ENCODE measurements at regions not wholly inside any gene's neighbourhood (a gene's known extent, or its start where the extent isn't known, plus 50 kb on each side); places are given as distances from the start of the nearest gene placed in this dataset.
A peak's percentile ranks its signal among the peaks of the same experiment; 100 is the strongest.

- H3K4me3 ChIP-seq (replicated peaks; ENCODE audit: insufficient read depth, low read length) = no peak overlapping the region
- no peak for DNase-seq (ENCODE audit: low read depth in 1 of 2, low spot score in 1 of 2)
- peak overlapping the region; percentile 39 for H3K27ac ChIP-seq (replicated peaks)
- no peaks in the 10 kb centered on the region for H3K27me3 ChIP-seq (ENCODE audit: insufficient read depth, poor library complexity, severe bottlenecking)
- TF ChIP-seq GABPA (IDR thresholded peaks at IDR 0.05; ENCODE audit: low read depth) = no peak
- no peak for TF ChIP-seq CTCF (IDR thresholded peaks at IDR 0.05; ENCODE audit: insufficient read depth, low read length)
- no peak for TF ChIP-seq SPI1 (IDR thresholded peaks at IDR 0.05; ENCODE audit: borderline replicate concordance, low read depth)
- no peak for TF ChIP-seq REST (IDR thresholded peaks at IDR 0.05; ENCODE audit: insufficient replicate concordance, low read depth)
- TF ChIP-seq POLR2AphosphoS5 (IDR thresholded peaks at IDR 0.05; ENCODE audit: low read depth) = no peak
These were observed 304.0 kb downstream of the UACA start for GRCh38 chr15:70459312-70459711.

GRCh38 chr15:70453766-70454165 is 309.6 kb downstream of the UACA start:
- Histone ChIP-seq H3K27ac (replicated peaks) (no peak overlapping the region), H3K27me3 (ENCODE audit: insufficient read depth, poor library complexity, severe bottlenecking) (no peaks in the 10 kb centered on the region), H3K4me3 (replicated peaks; ENCODE audit: insufficient read depth, low read length) (no peak overlapping the region)
- no peak for TF ChIP-seq POLR2AphosphoS5 (IDR thresholded peaks at IDR 0.05; ENCODE audit: low read depth)
- no peak for TF ChIP-seq REST (IDR thresholded peaks at IDR 0.05; ENCODE audit: insufficient replicate concordance, low read depth)
- no peak for TF ChIP-seq GABPA (IDR thresholded peaks at IDR 0.05; ENCODE audit: low read depth)
- no peak for TF ChIP-seq CTCF (IDR thresholded peaks at IDR 0.05; ENCODE audit: insufficient read depth, low read length)
- no peak for DNase-seq (ENCODE audit: low read depth in 1 of 2, low spot score in 1 of 2)

- Histone ChIP-seq H3K4me3 (replicated peaks; ENCODE audit: insufficient read depth, low read length) (no peak overlapping the region), H3K27ac (replicated peaks) (no peak overlapping the region), H3K27me3 (ENCODE audit: insufficient read depth, poor library complexity, severe bottlenecking) (no peaks in the 10 kb centered on the region)
- no peak for DNase-seq (ENCODE audit: low read depth in 1 of 2, low spot score in 1 of 2)
- TF ChIP-seq GABPA (IDR thresholded peaks at IDR 0.05; ENCODE audit: low read depth) = no peak
- TF ChIP-seq REST (IDR thresholded peaks at IDR 0.05; ENCODE audit: insufficient replicate concordance, low read depth) = no peak
- TF ChIP-seq CTCF (IDR thresholded peaks at IDR 0.05; ENCODE audit: insufficient read depth, low read length) = no peak
- no peak for TF ChIP-seq SPI1 (IDR thresholded peaks at IDR 0.05; ENCODE audit: borderline replicate concordance, low read depth)
- no peak for TF ChIP-seq POLR2AphosphoS5 (IDR thresholded peaks at IDR 0.05; ENCODE audit: low read depth)
These were observed 310.1 kb downstream of the UACA start for GRCh38 chr15:70453238-70453637.
